Osteoblast (primary cell): ENCODE measurements at regions not wholly inside any gene's neighbourhood (a gene's known extent, or its start where the extent isn't known, plus 50 kb on each side); places are given as distances from the start of the nearest gene placed in this dataset.

ENCODE experiments used
- DNase-seq: peaks from one replicate; pipeline ENCODE4 v3.0.0; 2011; ENCODE audit warnings: low spot score, mixed read lengths; ENCODE audit not compliant: insufficient read length; ENCODE audit errors: missing footprints
- H2AFZ ChIP-seq: 2 replicates; pipeline ENCODE4 v1.6.0; 2011; ENCODE audit warnings: mild to moderate bottlenecking, low read length
- H3K27ac ChIP-seq: 2 replicates; pipeline ENCODE4 v1.5.1; 2011; ENCODE audit warnings: mild to moderate bottlenecking, low read depth, low read length, moderate library complexity
- H3K27me3 ChIP-seq: 2 replicates; pipeline ENCODE4 v1.6.0; 2012; ENCODE audit warnings: mild to moderate bottlenecking, control low read depth, inconsistent platforms, low read length, moderate library complexity; ENCODE audit not compliant: insufficient read depth
- H3K36me3 ChIP-seq: 2 replicates; pipeline ENCODE4 v1.5.1; 2011; ENCODE audit warnings: mild to moderate bottlenecking, low read length, control low read depth, moderate library complexity; ENCODE audit not compliant: insufficient read depth
- H3K4me1 ChIP-seq: 2 replicates; pipeline ENCODE4 v1.5.1; 2011; ENCODE audit warnings: mild to moderate bottlenecking, low read length, control low read depth, moderate library complexity; ENCODE audit not compliant: insufficient read depth
- H3K4me2 ChIP-seq: 2 replicates; pipeline ENCODE4 v1.6.0; 2011; ENCODE audit warnings: mild to moderate bottlenecking, low read length; ENCODE audit not compliant: insufficient read depth
- H3K4me3 ChIP-seq: fragments of 200-600 bp; sonication (generic); 3 replicates; pipeline ENCODE4 v1.5.1; 2012; ENCODE audit warnings: mild to moderate bottlenecking, low read length, inconsistent platforms; ENCODE audit not compliant: insufficient read depth
- H3K79me2 ChIP-seq: 2 replicates; pipeline ENCODE4 v1.6.0; 2012; ENCODE audit warnings: mild to moderate bottlenecking, low read length, control low read depth, inconsistent platforms; ENCODE audit not compliant: insufficient read depth
- H3K9me3 ChIP-seq: 2 replicates; pipeline ENCODE4 v1.5.1; 2011; ENCODE audit warnings: low read depth, low read length, control low read depth
- H4K20me1 ChIP-seq: 2 replicates; pipeline ENCODE4 v1.6.0; 2012; ENCODE audit warnings: mild to moderate bottlenecking, low read length, control low read depth; ENCODE audit not compliant: insufficient read depth
- TF ChIP-seq, protein P1 (sequence below): IDR thresholded peaks from 2 replicates; pipeline ENCODE4 v1.5.1; 2011; ENCODE audit warnings: mild to moderate bottlenecking, low read depth, low read length, moderate library complexity; ENCODE audit errors: extremely low read depth

DNA sequence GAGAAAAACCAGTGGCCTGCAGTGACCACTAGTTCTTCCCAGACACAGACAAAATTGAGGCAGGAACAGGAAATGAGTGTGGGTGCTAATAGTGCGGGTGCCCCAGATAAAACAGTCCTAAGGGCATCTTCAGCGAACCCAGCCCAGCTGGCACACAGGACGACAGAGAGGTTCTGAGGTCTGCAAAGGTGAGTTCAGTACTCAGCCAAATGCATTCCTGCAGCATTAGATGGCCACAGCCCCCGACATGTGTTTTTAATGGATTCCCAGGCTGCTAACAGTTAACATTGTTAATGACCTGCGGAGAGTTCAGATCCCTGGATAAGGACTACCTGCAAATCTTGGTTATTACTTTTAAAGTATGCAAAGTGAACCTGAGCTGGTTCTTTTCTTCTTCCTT, 196.0 kb downstream of the HIBADH start:
- Histone ChIP-seq H4K20me1 (no peaks in the 10 kb centered on the region), H3K27me3 (peaks cover 8% of the 10 kb centered on the region), H3K79me2 (no peaks in the 10 kb centered on the region), H3K4me2 (no peak overlapping the region), H3K36me3 (no peaks in the 10 kb centered on the region), H2AFZ (no peak overlapping the region), H3K4me3 (no peak overlapping the region), H3K27ac (no peak overlapping the region), H3K9me3 (no peaks in the 10 kb centered on the region), H3K4me1 (no peaks in the 10 kb centered on the region)
- TF ChIP-seq, protein P1, sequence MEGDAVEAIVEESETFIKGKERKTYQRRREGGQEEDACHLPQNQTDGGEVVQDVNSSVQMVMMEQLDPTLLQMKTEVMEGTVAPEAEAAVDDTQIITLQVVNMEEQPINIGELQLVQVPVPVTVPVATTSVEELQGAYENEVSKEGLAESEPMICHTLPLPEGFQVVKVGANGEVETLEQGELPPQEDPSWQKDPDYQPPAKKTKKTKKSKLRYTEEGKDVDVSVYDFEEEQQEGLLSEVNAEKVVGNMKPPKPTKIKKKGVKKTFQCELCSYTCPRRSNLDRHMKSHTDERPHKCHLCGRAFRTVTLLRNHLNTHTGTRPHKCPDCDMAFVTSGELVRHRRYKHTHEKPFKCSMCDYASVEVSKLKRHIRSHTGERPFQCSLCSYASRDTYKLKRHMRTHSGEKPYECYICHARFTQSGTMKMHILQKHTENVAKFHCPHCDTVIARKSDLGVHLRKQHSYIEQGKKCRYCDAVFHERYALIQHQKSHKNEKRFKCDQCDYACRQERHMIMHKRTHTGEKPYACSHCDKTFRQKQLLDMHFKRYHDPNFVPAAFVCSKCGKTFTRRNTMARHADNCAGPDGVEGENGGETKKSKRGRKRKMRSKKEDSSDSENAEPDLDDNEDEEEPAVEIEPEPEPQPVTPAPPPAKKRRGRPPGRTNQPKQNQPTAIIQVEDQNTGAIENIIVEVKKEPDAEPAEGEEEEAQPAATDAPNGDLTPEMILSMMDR, result no peak
- DNase-seq, result no peak

DNA sequence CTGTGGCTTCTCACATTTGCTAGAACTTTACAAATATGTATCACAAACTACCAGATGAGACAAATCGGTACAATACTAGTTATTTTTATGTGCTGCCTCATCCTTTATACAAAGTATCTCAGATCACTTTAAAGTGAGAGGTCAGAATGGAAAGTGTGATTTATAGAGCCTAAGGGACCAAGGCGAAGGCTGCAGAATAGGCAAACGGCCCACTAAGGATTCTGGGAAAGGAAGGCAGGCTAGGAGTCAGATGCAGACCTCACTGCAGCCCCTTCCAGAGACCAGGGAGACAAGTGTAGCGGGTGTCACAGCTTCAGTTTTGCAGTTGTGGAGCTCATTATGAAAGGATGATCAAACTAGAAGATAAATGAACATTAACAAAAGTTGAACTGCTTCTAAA, 190.6 kb downstream of the HIBADH start:
- H3K4me2 ChIP-seq, result no peak overlapping the region
- no peak overlapping the region for H3K27ac ChIP-seq
- DNase-seq, result no peak
- H3K36me3 ChIP-seq, result no peaks in the 10 kb centered on the region
- no peaks in the 10 kb centered on the region for H3K9me3 ChIP-seq
- H2AFZ ChIP-seq, result no peak overlapping the region
- no peaks in the 10 kb centered on the region for H3K79me2 ChIP-seq
- H3K27me3 ChIP-seq, result no peaks in the 10 kb centered on the region
- H3K4me3 ChIP-seq, result no peak overlapping the region
- TF ChIP-seq, protein P1, result no peak
- H3K4me1 ChIP-seq, result peaks cover 6% of the 10 kb centered on the region
- no peaks in the 10 kb centered on the region for H4K20me1 ChIP-seq
